ENCODE measurements at regions not wholly inside any gene's neighbourhood (a gene's known extent, or its start where the extent isn't known, plus 50 kb on each side); places are given as distances from the start of the nearest gene placed in this dataset.

DNA sequence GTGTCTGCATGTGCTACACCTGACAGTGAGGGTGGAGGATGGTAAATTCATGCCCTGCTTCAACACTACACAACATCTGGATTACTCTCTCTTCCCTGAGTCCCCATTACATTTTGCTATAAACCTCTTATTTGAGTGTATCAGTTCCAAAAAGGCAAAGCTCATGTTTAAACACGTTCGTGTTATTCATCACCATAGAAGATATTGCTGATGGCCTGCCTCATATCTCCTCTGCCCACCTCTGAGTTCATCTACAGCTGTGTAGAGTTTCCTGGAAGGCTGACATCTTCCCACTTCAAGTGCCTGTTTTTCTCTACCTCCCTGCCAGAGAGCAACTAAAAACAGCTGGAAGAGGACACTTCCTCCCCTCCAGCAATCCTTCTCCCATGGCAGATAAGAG is 433.2 kb downstream of the ISL1 start:
- no peak for DNase-seq (ENCODE audit: extremely low spot score in 2 of 2)
- TF ChIP-seq POLR2A (IDR thresholded peaks at IDR 0.05) = no peak
- TF ChIP-seq, protein P1, sequence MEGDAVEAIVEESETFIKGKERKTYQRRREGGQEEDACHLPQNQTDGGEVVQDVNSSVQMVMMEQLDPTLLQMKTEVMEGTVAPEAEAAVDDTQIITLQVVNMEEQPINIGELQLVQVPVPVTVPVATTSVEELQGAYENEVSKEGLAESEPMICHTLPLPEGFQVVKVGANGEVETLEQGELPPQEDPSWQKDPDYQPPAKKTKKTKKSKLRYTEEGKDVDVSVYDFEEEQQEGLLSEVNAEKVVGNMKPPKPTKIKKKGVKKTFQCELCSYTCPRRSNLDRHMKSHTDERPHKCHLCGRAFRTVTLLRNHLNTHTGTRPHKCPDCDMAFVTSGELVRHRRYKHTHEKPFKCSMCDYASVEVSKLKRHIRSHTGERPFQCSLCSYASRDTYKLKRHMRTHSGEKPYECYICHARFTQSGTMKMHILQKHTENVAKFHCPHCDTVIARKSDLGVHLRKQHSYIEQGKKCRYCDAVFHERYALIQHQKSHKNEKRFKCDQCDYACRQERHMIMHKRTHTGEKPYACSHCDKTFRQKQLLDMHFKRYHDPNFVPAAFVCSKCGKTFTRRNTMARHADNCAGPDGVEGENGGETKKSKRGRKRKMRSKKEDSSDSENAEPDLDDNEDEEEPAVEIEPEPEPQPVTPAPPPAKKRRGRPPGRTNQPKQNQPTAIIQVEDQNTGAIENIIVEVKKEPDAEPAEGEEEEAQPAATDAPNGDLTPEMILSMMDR (IDR thresholded peaks at IDR 0.05) = no peak
- TF ChIP-seq POLR2AphosphoS5 (IDR thresholded peaks at IDR 0.05; ENCODE audit: insufficient read depth in 1 of 2, low read depth in 1 of 2) = no peak
- no peaks in the 10 kb centered on the region for H3K36me3 ChIP-seq
- H3K9me3 ChIP-seq = no peaks in the 10 kb centered on the region
- no peak overlapping the region for H3K4me3 ChIP-seq
- no peaks in the 10 kb centered on the region for H3K27me3 ChIP-seq
- H3K27ac ChIP-seq = no peak overlapping the region
- H3K4me1 ChIP-seq = no peaks in the 10 kb centered on the region
- intact Hi-C loops (cut with DNase I) = no loop called here

DNA sequence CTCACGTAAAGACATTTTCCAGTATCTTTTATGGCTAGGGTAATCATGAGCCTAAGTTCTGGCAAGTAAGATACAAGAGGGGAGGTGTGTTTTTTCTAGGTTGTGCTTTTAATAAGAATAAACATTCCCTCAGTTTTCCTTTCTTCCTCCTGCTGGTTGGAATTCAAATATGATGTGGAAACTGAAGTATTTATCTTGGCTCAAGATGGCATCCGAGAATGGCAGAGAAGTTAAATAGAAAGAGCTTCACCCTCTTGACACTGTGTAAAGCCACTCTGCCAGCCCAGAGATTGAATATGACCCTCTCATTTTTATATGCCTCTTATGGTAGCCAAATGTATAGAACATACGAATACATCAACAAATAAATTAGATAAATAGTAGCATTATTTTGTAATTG is 438.4 kb downstream of the ISL1 start:
- no peaks in the 10 kb centered on the region for H3K4me1 ChIP-seq
- H3K27ac ChIP-seq = no peak overlapping the region
- H3K27me3 ChIP-seq = no peaks in the 10 kb centered on the region
- no peaks in the 10 kb centered on the region for H3K9me3 ChIP-seq
- no peak for DNase-seq (ENCODE audit: extremely low spot score in 2 of 2)
- H3K36me3 ChIP-seq = no peaks in the 10 kb centered on the region
- H3K4me3 ChIP-seq = no peak overlapping the region
- intact Hi-C loops (cut with DNase I) = no loop called here
- TF ChIP-seq, protein P1 (IDR thresholded peaks at IDR 0.05) = no peak
- TF ChIP-seq POLR2A (IDR thresholded peaks at IDR 0.05) = no peak

DNA sequence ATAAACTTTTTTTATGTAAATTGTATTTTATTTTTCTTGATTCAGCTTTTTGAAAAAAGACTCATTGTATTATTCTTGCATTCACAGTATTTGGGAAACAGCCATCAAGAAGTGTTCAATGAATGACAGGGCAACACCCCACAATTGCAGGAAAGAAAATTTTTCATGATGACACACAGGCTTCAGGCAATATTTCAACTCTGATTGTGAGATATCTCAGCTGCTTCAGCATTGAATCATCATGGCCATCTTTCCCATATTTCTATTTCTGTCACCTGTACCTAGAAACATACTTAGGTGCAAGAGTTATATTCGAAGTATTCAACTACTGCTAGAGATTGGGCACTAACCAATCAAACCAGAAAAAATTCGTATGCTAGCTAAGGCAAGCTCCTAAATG is 446.0 kb downstream of the ISL1 start:
- no peaks in the 10 kb centered on the region for H3K27me3 ChIP-seq
- no peak for DNase-seq (ENCODE audit: extremely low spot score in 2 of 2)
- intact Hi-C loops (cut with DNase I) = no loop called here
- H3K36me3 ChIP-seq = no peaks in the 10 kb centered on the region
- no peak for TF ChIP-seq POLR2A (IDR thresholded peaks at IDR 0.05)
- TF ChIP-seq POLR2AphosphoS5 (IDR thresholded peaks at IDR 0.05; ENCODE audit: insufficient read depth in 1 of 2, low read depth in 1 of 2) = no peak
- TF ChIP-seq, protein P1 (IDR thresholded peaks at IDR 0.05) = no peak
- H3K4me1 ChIP-seq = no peaks in the 10 kb centered on the region
- H3K4me3 ChIP-seq = no peak overlapping the region
- H3K27ac ChIP-seq = no peak overlapping the region
- no peaks in the 10 kb centered on the region for H3K9me3 ChIP-seq

DNA sequence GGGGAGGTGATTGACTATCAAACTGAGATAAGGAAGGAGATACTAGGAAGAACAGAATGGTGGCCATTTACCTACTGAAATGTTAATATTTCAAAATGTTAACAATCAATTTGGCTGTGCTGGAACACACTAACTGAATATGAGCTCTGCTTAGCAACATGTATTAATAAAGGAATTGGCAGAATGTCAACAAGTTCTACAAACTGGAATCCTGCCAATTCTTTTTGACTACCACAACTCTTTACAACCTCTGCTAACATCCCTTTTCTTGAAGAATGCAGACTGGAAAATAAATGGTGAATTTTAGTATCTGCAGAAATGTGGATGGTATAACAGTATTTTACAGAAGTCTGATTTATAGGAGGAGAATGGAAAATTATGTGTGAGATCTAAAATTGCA is 446.4 kb downstream of the ISL1 start:
- TF ChIP-seq, protein P1 (IDR thresholded peaks at IDR 0.05) = no peak
- TF ChIP-seq POLR2AphosphoS5 (IDR thresholded peaks at IDR 0.05; ENCODE audit: insufficient read depth in 1 of 2, low read depth in 1 of 2) (no peak), POLR2A (IDR thresholded peaks at IDR 0.05) (no peak)
- Histone ChIP-seq H3K27me3 (no peaks in the 10 kb centered on the region), H3K36me3 (no peaks in the 10 kb centered on the region), H3K4me3 (no peak overlapping the region), H3K4me1 (no peaks in the 10 kb centered on the region), H3K27ac (no peak overlapping the region), H3K9me3 (no peaks in the 10 kb centered on the region)
- intact Hi-C loops (cut with DNase I) = no loop called here
- no peak for DNase-seq (ENCODE audit: extremely low spot score in 2 of 2)

DNA sequence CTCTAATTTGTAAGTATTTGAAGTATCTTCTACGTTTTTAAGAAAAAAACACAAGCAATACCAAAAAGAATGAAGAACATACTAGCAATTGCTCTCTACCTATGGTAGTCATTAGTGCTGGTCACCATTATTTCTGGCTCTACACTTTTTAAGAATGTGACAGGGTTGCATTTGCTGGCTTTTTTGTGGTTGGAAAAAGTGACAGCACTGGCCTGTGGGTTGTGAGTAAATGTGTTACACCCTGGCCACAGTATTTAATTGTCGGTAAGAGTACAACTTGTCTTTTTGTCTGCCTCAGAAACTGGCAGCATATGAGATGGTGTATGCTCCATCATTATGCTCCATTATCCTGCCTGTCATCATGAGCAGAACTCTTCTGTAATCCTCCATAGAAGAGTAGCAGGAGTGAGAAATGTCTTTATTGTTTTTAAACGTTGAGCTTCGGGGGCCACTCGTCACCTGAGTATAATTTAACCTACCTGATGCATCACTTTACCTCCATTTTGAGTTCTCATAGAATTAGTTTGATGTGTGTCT is 449.8 kb downstream of the ISL1 start:
- H3K36me3 ChIP-seq = no peaks in the 10 kb centered on the region
- H3K4me1 ChIP-seq = no peaks in the 10 kb centered on the region
- H3K27ac ChIP-seq = no peak overlapping the region
- DNase-seq (ENCODE audit: extremely low spot score in 2 of 2) = no peak
- no peak overlapping the region for H3K4me3 ChIP-seq
- intact Hi-C loops (cut with DNase I) = no loop called here
- no peaks in the 10 kb centered on the region for H3K27me3 ChIP-seq
- no peak for TF ChIP-seq POLR2A (IDR thresholded peaks at IDR 0.05)
- H3K9me3 ChIP-seq = no peaks in the 10 kb centered on the region

DNA sequence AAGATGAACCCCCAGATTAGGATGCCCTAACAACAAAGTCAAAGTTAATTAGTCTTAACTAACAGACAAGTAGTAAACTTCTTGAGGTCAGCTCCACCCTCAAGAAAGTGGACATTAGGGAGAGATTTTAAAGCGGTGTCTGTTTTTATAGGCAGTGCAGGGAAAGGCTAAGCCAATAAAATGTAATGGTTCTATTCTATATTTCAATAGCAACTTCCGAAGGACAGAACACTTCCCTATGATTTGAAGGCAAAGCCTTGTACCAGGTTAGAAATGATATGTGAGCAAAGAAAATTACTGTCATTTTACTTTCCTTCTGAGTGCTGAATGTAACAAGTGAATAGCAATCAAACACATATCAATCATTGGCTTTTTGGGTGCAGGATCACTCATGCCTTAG is 455.2 kb downstream of the ISL1 start:
- Histone ChIP-seq H3K4me1 (no peaks in the 10 kb centered on the region), H3K36me3 (no peaks in the 10 kb centered on the region), H3K27ac (no peak overlapping the region), H3K4me3 (no peak overlapping the region), H3K27me3 (no peaks in the 10 kb centered on the region), H3K9me3 (no peaks in the 10 kb centered on the region)
- intact Hi-C loops (cut with DNase I) = no loop called here
- TF ChIP-seq, protein P1 (IDR thresholded peaks at IDR 0.05) = no peak
- TF ChIP-seq POLR2AphosphoS5 (IDR thresholded peaks at IDR 0.05; ENCODE audit: insufficient read depth in 1 of 2, low read depth in 1 of 2) = no peak
- TF ChIP-seq POLR2A (IDR thresholded peaks at IDR 0.05) = no peak
- DNase-seq (ENCODE audit: extremely low spot score in 2 of 2) = no peak

All from vagina (tissue), 2 donors.